ENCODE measurements at regions not wholly inside any gene's neighbourhood (a gene's known extent, or its start where the extent isn't known, plus 50 kb on each side); places are given as distances from the start of the nearest gene placed in this dataset.

GRCh38 chr13:40446365-40446764, 220.1 kb downstream of the FOXO1 start:
- H3K4me3 ChIP-seq (ENCODE audit: low read depth, low read length, poor library complexity, severe bottlenecking): no peak overlapping the region
- H3K4me2 ChIP-seq (ENCODE audit: low read length): peak overlapping the region; percentile 19; the same call in 1 of the 2 replicates
- H2AFZ ChIP-seq (ENCODE audit: low read length): no peak overlapping the region
- H3K9me2 ChIP-seq (ENCODE audit: insufficient read depth, low read length): no peaks in the 10 kb centered on the region
- POLR2A ChIA-PET: interaction anchor here (0.5 to 4.0 kb wide), 2 partner anchors 14 to 183 kb away, joined by 4 to 57 read pairs; no protein-coding TSS in a partner anchor
- no TSS peak for BruUV-seq (replicated peaks)
- H3K9me3 ChIP-seq (ENCODE audit: low read length): peaks cover 30% of the 10 kb centered on the region
- peaks cover 76% of the 10 kb centered on the region for H3K4me1 ChIP-seq (ENCODE audit: insufficient read depth, low read length, poor library complexity, severe bottlenecking)
- peak overlapping the region; percentile 92 for H3K27ac ChIP-seq (ENCODE audit: low read depth, low read length, poor library complexity, severe bottlenecking)
- no peaks in the 10 kb centered on the region for H3K79me2 ChIP-seq (ENCODE audit: insufficient read depth, low read depth, low read length)
- H3K36me3 ChIP-seq (ENCODE audit: insufficient read depth, low read length): peaks cover 26% of the 10 kb centered on the region
- CTCF ChIA-PET (ENCODE audit: unreplicated experiment): no interaction called here
- intact Hi-C loops (cut with micrococcal nuclease; ENCODE audit: unreplicated experiment): loop anchor here (10.0 kb wide), 1 partner anchor 502 kb away; no protein-coding TSS in a partner anchor
- H4K20me1 ChIP-seq (ENCODE audit: insufficient read depth, low read length): no peaks in the 10 kb centered on the region
- DNase-seq (ENCODE audit: low spot score): no peak
- TF ChIP-seq CTCF (conservative IDR thresholded peaks at IDR 0.05; ENCODE audit: low read length) (no peak), EZH2phosphoT487 (IDR thresholded peaks at IDR 0.05; ENCODE audit: borderline replicate concordance, low read depth, low read length) (no peak)

GRCh38 chr13:40447857-40448256, 218.6 kb downstream of the FOXO1 start:
- H3K4me3 ChIP-seq (ENCODE audit: low read depth, low read length, poor library complexity, severe bottlenecking): no peak overlapping the region
- no peak overlapping the region for H3K4me2 ChIP-seq (ENCODE audit: low read length)
- BruUV-seq (replicated peaks): no TSS peak
- DNase-seq (ENCODE audit: low spot score): no peak
- intact Hi-C loops (cut with micrococcal nuclease; ENCODE audit: unreplicated experiment): loop anchor here (10.0 kb wide), 1 partner anchor 503 kb away; no protein-coding TSS in a partner anchor
- peaks cover 26% of the 10 kb centered on the region for H3K36me3 ChIP-seq (ENCODE audit: insufficient read depth, low read length)
- no peaks in the 10 kb centered on the region for H3K9me2 ChIP-seq (ENCODE audit: insufficient read depth, low read length)
- H3K27ac ChIP-seq (ENCODE audit: low read depth, low read length, poor library complexity, severe bottlenecking): peak overlapping the region; percentile 15
- H3K79me2 ChIP-seq (ENCODE audit: insufficient read depth, low read depth, low read length): no peaks in the 10 kb centered on the region
- peak overlapping the region; percentile 10; the same call in 1 of the 2 replicates for H2AFZ ChIP-seq (ENCODE audit: low read length)
- H3K4me1 ChIP-seq (ENCODE audit: insufficient read depth, low read length, poor library complexity, severe bottlenecking): peaks cover 76% of the 10 kb centered on the region
- POLR2A ChIA-PET: interaction anchor here (0.5 to 2.9 kb wide), 8 partner anchors 9 to 313 kb away, joined by 3 to 14 read pairs (median 4); no protein-coding TSS in a partner anchor
- no peaks in the 10 kb centered on the region for H4K20me1 ChIP-seq (ENCODE audit: insufficient read depth, low read length)
- no peak for TF ChIP-seq EZH2phosphoT487 (IDR thresholded peaks at IDR 0.05; ENCODE audit: borderline replicate concordance, low read depth, low read length)
- TF ChIP-seq CTCF (conservative IDR thresholded peaks at IDR 0.05; ENCODE audit: low read length): no peak
- peaks cover 30% of the 10 kb centered on the region for H3K9me3 ChIP-seq (ENCODE audit: low read length)
- CTCF ChIA-PET (ENCODE audit: unreplicated experiment): no interaction called here

- TF ChIP-seq CTCF (conservative IDR thresholded peaks at IDR 0.05; ENCODE audit: low read length) (no peak), EZH2phosphoT487 (IDR thresholded peaks at IDR 0.05; ENCODE audit: borderline replicate concordance, low read depth, low read length) (no peak)
- DNase-seq (ENCODE audit: low spot score): no peak
- Histone ChIP-seq H3K4me1 (ENCODE audit: insufficient read depth, low read length, poor library complexity, severe bottlenecking) (peaks cover 57% of the 10 kb centered on the region), H3K4me2 (ENCODE audit: low read length) (peak overlapping the region; percentile 18), H3K36me3 (ENCODE audit: insufficient read depth, low read length) (peaks cover 21% of the 10 kb centered on the region), H3K79me2 (ENCODE audit: insufficient read depth, low read depth, low read length) (no peaks in the 10 kb centered on the region), H4K20me1 (ENCODE audit: insufficient read depth, low read length) (no peaks in the 10 kb centered on the region), H3K9me3 (ENCODE audit: low read length) (peaks cover 20% of the 10 kb centered on the region; the same call in 1 of the 2 replicates), H3K4me3 (ENCODE audit: low read depth, low read length, poor library complexity, severe bottlenecking) (no peak overlapping the region), H3K27ac (ENCODE audit: low read depth, low read length, poor library complexity, severe bottlenecking) (peak overlapping the region; percentile 12), H2AFZ (ENCODE audit: low read length) (peak overlapping the region; percentile 5; the same call in 1 of the 2 replicates), H3K9me2 (ENCODE audit: insufficient read depth, low read length) (no peaks in the 10 kb centered on the region)
- ChIA-PET POLR2A (interaction anchor here (0.6 to 2.9 kb wide), 7 partner anchors 8 to 338 kb away, joined by 3 to 12 read pairs (median 3); no protein-coding TSS in a partner anchor), CTCF (ENCODE audit: unreplicated experiment) (no interaction called here)
- intact Hi-C loops (cut with micrococcal nuclease; ENCODE audit: unreplicated experiment): no loop called here
- BruUV-seq (replicated peaks): no TSS peak
Observed at GRCh38 chr13:40452038-40452666, 214.3 kb downstream of the FOXO1 start.
